HEK293T (cell line): ENCODE measurements at regions not wholly inside any gene's neighbourhood (a gene's known extent, or its start where the extent isn't known, plus 50 kb on each side); places are given as distances from the start of the nearest gene placed in this dataset.

ENCODE experiments used
- ARNT ChIP-seq: fragments of 450-650 bp; IDR thresholded peaks from 2 replicates; pipeline ENCODE4 v1.6.1; 2017; ENCODE audit warnings: mild to moderate bottlenecking
- FOXM1 ChIP-seq: fragments of 450-650 bp; IDR thresholded peaks from 2 replicates; pipeline ENCODE4 v1.6.1; 2017; ENCODE audit warnings: mild to moderate bottlenecking, borderline replicate concordance
- L3MBTL2 ChIP-seq: fragments of 450-650 bp; conservative IDR thresholded peaks from 2 replicates; pipeline ENCODE4 v1.6.1; 2016; ENCODE audit warnings: mild to moderate bottlenecking
- SP1 ChIP-seq: fragments of 450-650 bp; IDR thresholded peaks from 2 replicates; pipeline ENCODE4 v1.6.1; 2017

GRCh38 chr7:67502929-67503328 lies 506.3 kb downstream of the TYW1 start:
- no peak for TF ChIP-seq ARNT
- no peak for TF ChIP-seq SP1
- no peak for TF ChIP-seq L3MBTL2
- TF ChIP-seq FOXM1 = no peak
